ENCODE measurements at regions not wholly inside any gene's neighbourhood (a gene's known extent, or its start where the extent isn't known, plus 50 kb on each side); places are given as distances from the start of the nearest gene placed in this dataset.

- Histone ChIP-seq H4K20me1 (ENCODE audit: control insufficient read depth, extremely low read depth, insufficient read depth, low read length) (no peaks in the 10 kb centered on the region), H3K79me2 (ENCODE audit: control insufficient read depth, insufficient read depth, low read length) (no peaks in the 10 kb centered on the region), H3K27ac (ENCODE audit: control insufficient read depth, insufficient read depth, low read length) (no peak overlapping the region), H3K9me3 (ENCODE audit: control insufficient read depth, low read depth, low read length) (no peaks in the 10 kb centered on the region), H3K4me3 (ENCODE audit: control insufficient read depth in 2 of 3, extremely low read depth in 1 of 3, insufficient read depth in 2 of 3, low read depth in 1 of 3, low read length in 3 of 3) (no peak overlapping the region), H2AFZ (ENCODE audit: control insufficient read depth, low read length) (no peak overlapping the region), H3K9ac (ENCODE audit: control insufficient read depth, extremely low read depth, insufficient read depth, low read length) (no peak overlapping the region), H3K27me3 (ENCODE audit: control insufficient read depth, extremely low read depth, insufficient read depth, low read length) (no peaks in the 10 kb centered on the region), H3K9me1 (ENCODE audit: control insufficient read depth, extremely low read depth, insufficient read depth, low read length) (no peaks in the 10 kb centered on the region), H3K4me1 (ENCODE audit: control insufficient read depth, extremely low read depth, insufficient read depth, low read length) (no peaks in the 10 kb centered on the region), H3K4me2 (ENCODE audit: control insufficient read depth, extremely low read depth, insufficient read depth, low read depth, low read length) (no peak overlapping the region), H3K36me3 (ENCODE audit: control insufficient read depth in 2 of 2, extremely low read depth in 1 of 2, insufficient read depth in 2 of 2, low read length in 2 of 2) (no peaks in the 10 kb centered on the region)
- FAIRE-seq, result no peak
- dilution Hi-C loops (cut with MboI; ENCODE audit: extremely low pct_ligation_motif_present, low sequenced_read_pairs), result no loop called here
- TF ChIP-seq CTCF (optimal IDR thresholded peaks at IDR 0.05 in 1 of 3, IDR thresholded peaks at IDR 0.05 in 1 of 3, conservative IDR thresholded peaks at IDR 0.05 in 1 of 3; ENCODE audit: extremely low read depth in 1 of 3, insufficient read depth in 2 of 3, low read length in 3 of 3) (no peak), EZH2 (IDR thresholded peaks at IDR 0.05; ENCODE audit: low read length) (no peak)
- DNase-seq (ENCODE audit: low read depth, low spot score), result no peak
Measured at GRCh38 chr3:147906285-147906684, 497.1 kb downstream of the ZIC1 start.

GRCh38 chr3:147914532-147914931 lies 505.4 kb downstream of the ZIC1 start:
- Histone ChIP-seq H4K20me1 (ENCODE audit: control insufficient read depth, extremely low read depth, insufficient read depth, low read length) (no peaks in the 10 kb centered on the region), H3K9me3 (ENCODE audit: control insufficient read depth, low read depth, low read length) (no peaks in the 10 kb centered on the region), H3K79me2 (ENCODE audit: control insufficient read depth, insufficient read depth, low read length) (no peaks in the 10 kb centered on the region), H3K4me3 (ENCODE audit: control insufficient read depth in 2 of 3, extremely low read depth in 1 of 3, insufficient read depth in 2 of 3, low read depth in 1 of 3, low read length in 3 of 3) (no peak overlapping the region), H3K4me1 (ENCODE audit: control insufficient read depth, extremely low read depth, insufficient read depth, low read length) (no peaks in the 10 kb centered on the region), H3K9me1 (ENCODE audit: control insufficient read depth, extremely low read depth, insufficient read depth, low read length) (no peaks in the 10 kb centered on the region), H3K27ac (ENCODE audit: control insufficient read depth, insufficient read depth, low read length) (no peak overlapping the region), H3K36me3 (ENCODE audit: control insufficient read depth in 2 of 2, extremely low read depth in 1 of 2, insufficient read depth in 2 of 2, low read length in 2 of 2) (no peaks in the 10 kb centered on the region), H3K9ac (ENCODE audit: control insufficient read depth, extremely low read depth, insufficient read depth, low read length) (no peak overlapping the region), H2AFZ (ENCODE audit: control insufficient read depth, low read length) (no peak overlapping the region), H3K27me3 (ENCODE audit: control insufficient read depth, extremely low read depth, insufficient read depth, low read length) (no peaks in the 10 kb centered on the region), H3K4me2 (ENCODE audit: control insufficient read depth, extremely low read depth, insufficient read depth, low read depth, low read length) (no peak overlapping the region)
- FAIRE-seq (no peak), DNase-seq (ENCODE audit: low read depth, low spot score) (no peak)
- dilution Hi-C loops (cut with MboI; ENCODE audit: extremely low pct_ligation_motif_present, low sequenced_read_pairs), result no loop called here
- no peak for TF ChIP-seq EZH2 (IDR thresholded peaks at IDR 0.05; ENCODE audit: low read length)
- TF ChIP-seq CTCF (optimal IDR thresholded peaks at IDR 0.05 in 1 of 3, IDR thresholded peaks at IDR 0.05 in 1 of 3, conservative IDR thresholded peaks at IDR 0.05 in 1 of 3; ENCODE audit: extremely low read depth in 1 of 3, insufficient read depth in 2 of 3, low read length in 3 of 3), result no peak

Measured in keratinocyte (primary cell).